IMR-90 (cell line): ENCODE measurements at regions not wholly inside any gene's neighbourhood (a gene's known extent, or its start where the extent isn't known, plus 50 kb on each side); places are given as distances from the start of the nearest gene placed in this dataset.

ENCODE experiments used
- ATAC-seq: fragments of 200-7000 bp; cut with Tn5 transposase; 2 replicates; pipeline ENCODE4 v1.9.1; 2020; ENCODE audit warnings: low read depth, mild to moderate bottlenecking, moderate library complexity
- BruUV-seq: library from RNA; stranded (reverse); fragments of 400-500 nt; replicated peaks from 2 replicates; lab custom pipeline; 2021; lab: Mats Ljungman, UMichigan
- CTCF ChIA-PET: fragments of 300-600 bp; formaldehyde crosslinking; extraction: SDS; loops from one replicate; lab custom pipeline; 2021; ENCODE audit warnings: antibody characterized with exemption; lab: Yijun Ruan, JAX
- POLR2A ChIA-PET: fragments of 300-600 bp; sonication (Branson Sonifier 250); formaldehyde crosslinking; loops from one replicate; lab custom pipeline; 2022; ENCODE audit warnings: antibody characterized with exemption; ENCODE audit not compliant: unreplicated experiment; lab: Charles Lee
- DNase-seq: peaks from one replicate; pipeline ENCODE4 v3.0.0; 2013
- H2AFZ ChIP-seq: replicated peaks from 2 replicates; pipeline ENCODE3; 2013; ENCODE audit warnings: low read length, mild to moderate bottlenecking; ENCODE audit not compliant: poor library complexity
- H2AK5ac ChIP-seq: 2 replicates; pipeline ENCODE4 v1.6.1; 2013; ENCODE audit warnings: low read depth, low read length, inconsistent platforms
- H2AK9ac ChIP-seq: replicated peaks from 2 replicates; pipeline ENCODE3; 2013; ENCODE audit warnings: mild to moderate bottlenecking, low read depth, low read length, moderate library complexity; ENCODE audit not compliant: poor library complexity
- H2BK120ac ChIP-seq: 2 replicates; pipeline ENCODE4 v1.6.1; 2013; ENCODE audit warnings: low read depth, low read length, inconsistent platforms
- H2BK15ac ChIP-seq: 3 replicates; pipeline ENCODE4 v1.6.1; 2013; ENCODE audit warnings: low read depth, low read length, inconsistent platforms
- H2BK20ac ChIP-seq: 2 replicates; pipeline ENCODE4 v1.6.1; 2013; ENCODE audit warnings: low read depth, mild to moderate bottlenecking, inconsistent platforms, low read length, moderate library complexity
- H2BK5ac ChIP-seq: 2 replicates; pipeline ENCODE4 v1.6.1; 2013; ENCODE audit warnings: mild to moderate bottlenecking, low read depth, low read length, inconsistent platforms; ENCODE audit not compliant: poor library complexity, severe bottlenecking
- H3K14ac ChIP-seq: replicated peaks from 2 replicates; pipeline ENCODE4 v1.6.1; 2013; ENCODE audit warnings: low read depth, low read length, inconsistent platforms
- H3K18ac ChIP-seq: 2 replicates; pipeline ENCODE4 v1.6.1; 2013; ENCODE audit warnings: low read depth, low read length, control low read depth
- H3K23ac ChIP-seq: 2 replicates; pipeline ENCODE4 v1.6.1; 2013; ENCODE audit warnings: low read depth, low read length, inconsistent platforms
- H3K27ac ChIP-seq: 2 replicates; pipeline ENCODE4 v1.5.1; 2013; ENCODE audit warnings: mild to moderate bottlenecking, control low read depth, low read length; ENCODE audit not compliant: insufficient read depth
- H3K27me3 ChIP-seq: 2 replicates; pipeline ENCODE4 v1.6.1; 2013; ENCODE audit warnings: low read length; ENCODE audit not compliant: control insufficient read depth, insufficient read depth
- H3K36me3 ChIP-seq: 2 replicates; pipeline ENCODE4 v1.6.1; 2013; ENCODE audit warnings: low read length, mixed read lengths; ENCODE audit not compliant: control insufficient read depth, insufficient read depth
- H3K4ac ChIP-seq: 2 replicates; pipeline ENCODE4 v1.6.1; 2013; ENCODE audit warnings: low read depth, low read length, inconsistent platforms
- H3K4me1 ChIP-seq: 2 replicates; pipeline ENCODE4 v1.6.1; 2013; ENCODE audit warnings: low read length, mixed read lengths; ENCODE audit not compliant: control insufficient read depth, insufficient read depth
- H3K4me2 ChIP-seq: 2 replicates; pipeline ENCODE4 v1.6.1; 2013; ENCODE audit warnings: low read depth, mild to moderate bottlenecking, control low read depth, low read length, moderate library complexity
- H3K4me3 ChIP-seq: 2 replicates; pipeline ENCODE4 v1.5.1; 2013; ENCODE audit warnings: low read depth, mild to moderate bottlenecking, control low read depth, low read length, moderate library complexity; ENCODE audit not compliant: insufficient read depth
- H3K56ac ChIP-seq: 2 replicates; pipeline ENCODE4 v1.6.1; 2013; ENCODE audit warnings: low read length, inconsistent platforms; ENCODE audit not compliant: insufficient read depth; ENCODE audit errors: extremely low read depth
- H3K79me1 ChIP-seq, 2 experiments: 2 replicates each; pipeline ENCODE4 v1.6.1; 2013; ENCODE audit warnings: low read length in 2 of 2, inconsistent platforms in 1 of 2, low read depth in 1 of 2
- H3K9ac ChIP-seq: 2 replicates; pipeline ENCODE4 v1.6.1; 2013; ENCODE audit warnings: low read depth, low read length, control low read depth
- H3K9me1 ChIP-seq: 2 replicates; pipeline ENCODE4 v1.6.1; 2013; ENCODE audit warnings: low read length, inconsistent platforms; ENCODE audit not compliant: insufficient read depth
- H3K9me3 ChIP-seq: 2 replicates; pipeline ENCODE4 v1.6.1; 2013; ENCODE audit warnings: low read length; ENCODE audit not compliant: control insufficient read depth, insufficient read depth
- H4K20me1 ChIP-seq: 2 replicates; pipeline ENCODE4 v1.6.1; 2013; ENCODE audit warnings: low read length, inconsistent platforms; ENCODE audit not compliant: insufficient read depth
- H4K5ac ChIP-seq: 2 replicates; pipeline ENCODE4 v1.6.1; 2013; ENCODE audit warnings: mild to moderate bottlenecking, low read depth, low read length, control low read depth
- H4K8ac ChIP-seq, 2 experiments: 2 replicates each; pipeline ENCODE4 v1.6.1; 2013; ENCODE audit warnings: low read depth in 2 of 2, low read length in 2 of 2, control low read depth in 1 of 2, inconsistent platforms in 1 of 2
- H4K91ac ChIP-seq: 2 replicates; pipeline ENCODE4 v1.6.1; 2013; ENCODE audit warnings: low read depth, low read length, inconsistent platforms; ENCODE audit not compliant: insufficient read depth
- MAZ ChIP-seq: IDR thresholded peaks from 2 replicates; pipeline ENCODE4 v1.6.1; 2012; ENCODE audit warnings: low read depth, mild to moderate bottlenecking, low read length, improper control_type of control experiment, moderate library complexity, borderline replicate concordance
- RFX5 ChIP-seq: IDR thresholded peaks from 2 replicates; pipeline ENCODE4 v1.8.0; 2012; ENCODE audit warnings: low read depth, mild to moderate bottlenecking, low read length, moderate library complexity
- dilution Hi-C: fragments of 300-500 bp; cut with HindIII; formaldehyde crosslinking; loops from one replicate; pipeline ENCODE4 v1.14.3; 2018; ENCODE audit warnings: low sequenced_read_pairs; ENCODE audit not compliant: unreplicated experiment
- in situ Hi-C: fragments of 300-500 bp; cut with MboI; formaldehyde crosslinking; loops from 3 replicates; pipeline ENCODE4 v1.14.3; 2019; ENCODE audit warnings: low sequenced_read_pairs, inconsistent platforms, mixed read lengths
- intact Hi-C: fragments of 100-400 bp; cut with micrococcal nuclease; formaldehyde crosslinking; loops from 2 replicates; pipeline ENCODE4 v1.10.0; 2022

DNA sequence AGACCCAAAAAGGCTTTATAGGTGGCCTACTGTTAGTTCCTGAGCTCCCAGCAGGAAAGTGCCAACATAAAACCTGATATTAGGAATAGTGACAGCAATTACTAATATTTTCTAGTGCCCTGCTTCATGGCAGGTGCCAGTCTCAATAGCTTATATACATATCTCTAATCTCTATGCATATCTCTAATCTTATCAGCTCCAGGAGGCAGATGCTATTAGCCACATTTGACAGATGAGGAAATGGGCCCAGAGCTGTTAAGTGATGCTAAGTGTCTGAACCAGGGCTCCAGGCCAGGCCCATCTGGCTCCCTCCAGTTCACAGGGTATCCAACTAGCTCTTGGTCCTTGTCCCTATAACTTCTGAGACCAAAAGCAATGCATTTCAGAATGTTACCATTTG is 142.5 kb downstream of the CHIC2 start:
- CTCF ChIA-PET: no interaction called here
- in situ Hi-C loops: loop anchor here (25.0 kb wide), 1 partner anchor 735 kb away; no protein-coding TSS in a partner anchor
- no peaks in the 10 kb centered on the region for H3K9me3 ChIP-seq
- no TSS peak for BruUV-seq
- H3K4me2 ChIP-seq: no peak overlapping the region
- DNase-seq (no peak), ATAC-seq (no peak)
- H2AFZ ChIP-seq: no peak overlapping the region
- no peak overlapping the region for H3K4me3 ChIP-seq
- peaks cover 5% of the 10 kb centered on the region; the same call in 1 of the 2 replicates for H3K9me1 ChIP-seq
- POLR2A ChIA-PET: no interaction called here
- H3K56ac ChIP-seq: no peak overlapping the region
- H3K23ac ChIP-seq: no peak overlapping the region
- no peak overlapping the region for H3K14ac ChIP-seq
- H2BK20ac ChIP-seq: no peak overlapping the region
- no peak overlapping the region for H4K5ac ChIP-seq
- H3K27me3 ChIP-seq: no peaks in the 10 kb centered on the region
- no peak overlapping the region for H2BK15ac ChIP-seq
- TF ChIP-seq MAZ: no peak
- no peak for TF ChIP-seq RFX5
- intact Hi-C loops: no loop called here
- H3K4me1 ChIP-seq: peaks cover 3% of the 10 kb centered on the region
- no peak overlapping the region for H2AK5ac ChIP-seq
- H2AK9ac ChIP-seq: no peak overlapping the region
- H3K4ac ChIP-seq: no peak overlapping the region
- H4K91ac ChIP-seq: no peak overlapping the region
- no peak overlapping the region for H4K8ac ChIP-seq
- no peaks in the 10 kb centered on the region for H3K36me3 ChIP-seq
- H3K18ac ChIP-seq: no peak overlapping the region
- no peak overlapping the region for H2BK120ac ChIP-seq
- no peak overlapping the region for H3K9ac ChIP-seq
- no peak overlapping the region for H2BK5ac ChIP-seq
- H3K27ac ChIP-seq: no peak overlapping the region
- no peaks in the 10 kb centered on the region for H3K79me1 ChIP-seq
- no peaks in the 10 kb centered on the region for H4K20me1 ChIP-seq
- dilution Hi-C loops: no loop called here
